ENCODE measurements at regions not wholly inside any gene's neighbourhood (a gene's known extent, or its start where the extent isn't known, plus 50 kb on each side); places are given as distances from the start of the nearest gene placed in this dataset.

DNA sequence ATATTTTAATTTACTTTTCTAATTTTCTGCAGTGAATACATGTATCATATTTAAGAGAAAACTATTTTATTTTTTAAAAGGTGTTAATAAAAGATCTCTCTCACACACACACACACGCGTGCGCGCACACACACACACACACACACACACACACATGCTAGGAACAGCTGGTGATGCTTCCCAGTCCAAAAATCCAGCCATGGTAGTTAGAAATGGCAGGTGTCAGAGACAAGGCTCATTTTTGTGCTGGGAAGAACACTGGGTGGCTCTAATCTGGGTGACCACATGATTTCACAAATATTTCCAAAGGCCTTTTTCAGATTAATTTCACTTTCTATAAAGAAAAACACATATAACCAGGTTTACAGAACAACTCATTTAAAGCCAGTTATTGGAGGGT is 104.5 kb upstream of the NCK2 start:
- TF ChIP-seq, protein P1, sequence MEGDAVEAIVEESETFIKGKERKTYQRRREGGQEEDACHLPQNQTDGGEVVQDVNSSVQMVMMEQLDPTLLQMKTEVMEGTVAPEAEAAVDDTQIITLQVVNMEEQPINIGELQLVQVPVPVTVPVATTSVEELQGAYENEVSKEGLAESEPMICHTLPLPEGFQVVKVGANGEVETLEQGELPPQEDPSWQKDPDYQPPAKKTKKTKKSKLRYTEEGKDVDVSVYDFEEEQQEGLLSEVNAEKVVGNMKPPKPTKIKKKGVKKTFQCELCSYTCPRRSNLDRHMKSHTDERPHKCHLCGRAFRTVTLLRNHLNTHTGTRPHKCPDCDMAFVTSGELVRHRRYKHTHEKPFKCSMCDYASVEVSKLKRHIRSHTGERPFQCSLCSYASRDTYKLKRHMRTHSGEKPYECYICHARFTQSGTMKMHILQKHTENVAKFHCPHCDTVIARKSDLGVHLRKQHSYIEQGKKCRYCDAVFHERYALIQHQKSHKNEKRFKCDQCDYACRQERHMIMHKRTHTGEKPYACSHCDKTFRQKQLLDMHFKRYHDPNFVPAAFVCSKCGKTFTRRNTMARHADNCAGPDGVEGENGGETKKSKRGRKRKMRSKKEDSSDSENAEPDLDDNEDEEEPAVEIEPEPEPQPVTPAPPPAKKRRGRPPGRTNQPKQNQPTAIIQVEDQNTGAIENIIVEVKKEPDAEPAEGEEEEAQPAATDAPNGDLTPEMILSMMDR (IDR thresholded peaks at IDR 0.05; ENCODE audit: borderline replicate concordance, extremely low read depth, low read length, poor library complexity, severe bottlenecking) = no peak
- no peak for TF ChIP-seq EZH2 (IDR thresholded peaks at IDR 0.05; ENCODE audit: borderline replicate concordance, low read depth, low read length, severe bottlenecking)
